Hippocampal formation (tissue), 2 donors: ENCODE measurements at regions not wholly inside any gene's neighbourhood (a gene's known extent, or its start where the extent isn't known, plus 50 kb on each side); places are given as distances from the start of the nearest gene placed in this dataset.

Experiments
- DNase-seq, 2 donors: peaks; one replicate each; lab custom pipeline; 2025; lab: John Stamatoyannopoulos, UW

- no peak for DNase-seq
Measured at GRCh38 chr10:120705309-120705708, 145.9 kb upstream of the WDR11 start.

- DNase-seq = no peak
Measured at GRCh38 chr10:120710076-120710475, 141.1 kb upstream of the WDR11 start.

- DNase-seq = no peak
Measured at GRCh38 chr10:120711860-120712259, 139.3 kb upstream of the WDR11 start.

- DNase-seq = no peak
Measured at GRCh38 chr10:120713573-120714205, 137.5 kb upstream of the WDR11 start.

- no peak for DNase-seq
Measured at GRCh38 chr10:120715171-120715570, 136.0 kb upstream of the WDR11 start.

- DNase-seq = no peak
Measured at GRCh38 chr10:120719333-120719732, 131.8 kb upstream of the WDR11 start.

GRCh38 chr10:120727001-120727400 is 124.2 kb upstream of the WDR11 start:
- no peak for DNase-seq

GRCh38 chr10:120729547-120729946 is 121.6 kb upstream of the WDR11 start:
- DNase-seq = peak in 1 of 2 donors; percentile 17

GRCh38 chr10:120732067-120732466 is 119.1 kb upstream of the WDR11 start:
- DNase-seq = no peak

GRCh38 chr10:120732643-120733313 is 118.4 kb upstream of the WDR11 start:
- DNase-seq = no peak

GRCh38 chr10:120734483-120735078 is 116.6 kb upstream of the WDR11 start:
- no peak for DNase-seq

- no peak for DNase-seq
Measured at GRCh38 chr10:120735315-120735714, 115.8 kb upstream of the WDR11 start.

- DNase-seq = peak in 1 of 2 donors; percentile 31
Measured at GRCh38 chr10:120735773-120736371, 115.3 kb upstream of the WDR11 start.

GRCh38 chr10:120736377-120736776 is 114.8 kb upstream of the WDR11 start:
- DNase-seq = no peak

GRCh38 chr10:120738658-120739057 is 112.5 kb upstream of the WDR11 start:
- no peak for DNase-seq

GRCh38 chr10:120741396-120741795 is 109.8 kb upstream of the WDR11 start:
- DNase-seq = no peak

GRCh38 chr10:120742373-120742772 is 108.8 kb upstream of the WDR11 start:
- no peak for DNase-seq

GRCh38 chr10:120744040-120744439 is 107.1 kb upstream of the WDR11 start:
- no peak for DNase-seq

- DNase-seq = no peak
Measured at GRCh38 chr10:120746001-120746777, 105.0 kb upstream of the WDR11 start.

GRCh38 chr10:120748519-120748918 is 102.6 kb upstream of the WDR11 start:
- DNase-seq = no peak

GRCh38 chr10:120749072-120749471 is 102.1 kb upstream of the WDR11 start:
- no peak for DNase-seq
